SU-DHL-6 (cell line): ENCODE measurements at regions not wholly inside any gene's neighbourhood (a gene's known extent, or its start where the extent isn't known, plus 50 kb on each side); places are given as distances from the start of the nearest gene placed in this dataset.
"Not testable (repeated sequence)": the region's sequence is repeated elsewhere in the genome, so short reads cannot be mapped to it uniquely, and the experiment has no call there.

Experiments
- CTCF ChIP-seq: fragments of 200-600 bp; sonication (generic); IDR thresholded peaks from one replicate; pipeline ENCODE4 v1.5.1; 2017; ENCODE audit warnings: antibody characterized with exemption, mild to moderate bottlenecking, low read length, moderate library complexity; ENCODE audit not compliant: insufficient read depth, poor library complexity, severe bottlenecking
- EZH2phosphoT487 ChIP-seq: fragments of 200-600 bp; sonication (generic), shearing (Covaris generic); conservative IDR thresholded peaks from 2 replicates; pipeline ENCODE4 v1.6.1; 2018; ENCODE audit warnings: mild to moderate bottlenecking, antibody characterized with exemption, low read length, moderate library complexity, mixed read lengths

- TF ChIP-seq CTCF, EZH2phosphoT487: not testable (repeated sequence)
Measured at GRCh38 chr6:60947416-60947815, 1338.6 kb downstream of the KHDRBS2 start.
